Chondrocyte (in vitro differentiated cells): ENCODE measurements at regions not wholly inside any gene's neighbourhood (a gene's known extent, or its start where the extent isn't known, plus 50 kb on each side); places are given as distances from the start of the nearest gene placed in this dataset.
"Not testable (repeated sequence)": the region's sequence is repeated elsewhere in the genome, so short reads cannot be mapped to it uniquely, and the experiment has no call there.

Experiments
- DNase-seq: peaks from one replicate; pipeline ENCODE4 v3.0.0; 2021; ENCODE audit warnings: mixed read lengths, low spot score
- H3K27ac Mint-ChIP-seq: one replicate; pipeline ENCODE4 v1.8.0; 2021; ENCODE audit warnings: mild to moderate bottlenecking, moderate library complexity, mixed read lengths; ENCODE audit not compliant: unreplicated experiment
- H3K27me3 Mint-ChIP-seq: 2 replicates; pipeline ENCODE4 v1.8.0; 2021; ENCODE audit warnings: low read depth, mixed read lengths
- H3K36me3 Mint-ChIP-seq: 2 replicates; pipeline ENCODE4 v1.8.0; 2021; ENCODE audit warnings: low read depth, mixed read lengths
- H3K4me1 Mint-ChIP-seq: 2 replicates; pipeline ENCODE4 v1.8.0; 2021; ENCODE audit warnings: low read depth, mild to moderate bottlenecking, mixed read lengths
- H3K4me3 Mint-ChIP-seq: one replicate; pipeline ENCODE4 v1.8.0; 2021; ENCODE audit warnings: mild to moderate bottlenecking, moderate library complexity, mixed read lengths; ENCODE audit not compliant: unreplicated experiment
- H3K9me3 Mint-ChIP-seq: 2 replicates; pipeline ENCODE4 v1.8.0; 2021; ENCODE audit warnings: low read depth, mixed read lengths
- TF ChIP-seq, protein P1 (sequence below): fragments of 200-600 bp; sonication (generic); IDR thresholded peaks from 2 replicates; pipeline ENCODE4 v1.5.0; 2021; ENCODE audit warnings: antibody characterized with exemption, mild to moderate bottlenecking, moderate library complexity

DNA sequence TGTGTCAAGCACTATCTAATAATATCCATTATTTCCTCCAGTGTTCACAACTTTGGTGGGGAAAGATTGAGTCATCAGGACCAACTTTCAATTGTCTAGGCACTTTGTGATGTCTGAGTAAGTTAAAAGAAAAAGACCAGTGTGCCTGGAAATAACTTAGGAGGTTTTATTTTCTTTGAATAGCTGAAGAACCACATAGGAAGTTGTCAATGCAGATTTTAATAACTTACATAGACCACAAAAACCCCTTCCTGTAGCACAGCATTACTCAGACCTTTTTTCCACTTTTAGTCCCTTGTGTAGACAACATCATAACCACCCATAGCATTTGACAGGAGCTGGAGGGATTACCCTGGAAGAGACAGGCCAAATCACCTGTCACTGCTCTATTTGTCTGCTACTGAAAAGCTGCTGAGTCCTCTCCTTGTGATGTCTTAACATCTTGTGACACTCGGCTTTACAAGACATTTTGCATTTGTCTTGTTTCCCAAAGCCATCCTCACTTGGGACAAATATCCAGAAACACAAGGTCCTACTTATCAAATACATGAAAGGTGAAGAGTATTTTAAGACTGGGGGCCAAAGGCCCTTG, 241.5 kb upstream of the PTER start:
- TF ChIP-seq, protein P1, sequence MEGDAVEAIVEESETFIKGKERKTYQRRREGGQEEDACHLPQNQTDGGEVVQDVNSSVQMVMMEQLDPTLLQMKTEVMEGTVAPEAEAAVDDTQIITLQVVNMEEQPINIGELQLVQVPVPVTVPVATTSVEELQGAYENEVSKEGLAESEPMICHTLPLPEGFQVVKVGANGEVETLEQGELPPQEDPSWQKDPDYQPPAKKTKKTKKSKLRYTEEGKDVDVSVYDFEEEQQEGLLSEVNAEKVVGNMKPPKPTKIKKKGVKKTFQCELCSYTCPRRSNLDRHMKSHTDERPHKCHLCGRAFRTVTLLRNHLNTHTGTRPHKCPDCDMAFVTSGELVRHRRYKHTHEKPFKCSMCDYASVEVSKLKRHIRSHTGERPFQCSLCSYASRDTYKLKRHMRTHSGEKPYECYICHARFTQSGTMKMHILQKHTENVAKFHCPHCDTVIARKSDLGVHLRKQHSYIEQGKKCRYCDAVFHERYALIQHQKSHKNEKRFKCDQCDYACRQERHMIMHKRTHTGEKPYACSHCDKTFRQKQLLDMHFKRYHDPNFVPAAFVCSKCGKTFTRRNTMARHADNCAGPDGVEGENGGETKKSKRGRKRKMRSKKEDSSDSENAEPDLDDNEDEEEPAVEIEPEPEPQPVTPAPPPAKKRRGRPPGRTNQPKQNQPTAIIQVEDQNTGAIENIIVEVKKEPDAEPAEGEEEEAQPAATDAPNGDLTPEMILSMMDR, result no peak
- no peaks in the 10 kb centered on the region for H3K27me3 Mint-ChIP-seq
- H3K9me3 Mint-ChIP-seq, result peaks cover 7% of the 10 kb centered on the region
- H3K4me3 Mint-ChIP-seq, result no peak overlapping the region
- no peak for DNase-seq
- no peak overlapping the region for H3K27ac Mint-ChIP-seq
- no peaks in the 10 kb centered on the region for H3K36me3 Mint-ChIP-seq
- H3K4me1 Mint-ChIP-seq, result no peaks in the 10 kb centered on the region

DNA sequence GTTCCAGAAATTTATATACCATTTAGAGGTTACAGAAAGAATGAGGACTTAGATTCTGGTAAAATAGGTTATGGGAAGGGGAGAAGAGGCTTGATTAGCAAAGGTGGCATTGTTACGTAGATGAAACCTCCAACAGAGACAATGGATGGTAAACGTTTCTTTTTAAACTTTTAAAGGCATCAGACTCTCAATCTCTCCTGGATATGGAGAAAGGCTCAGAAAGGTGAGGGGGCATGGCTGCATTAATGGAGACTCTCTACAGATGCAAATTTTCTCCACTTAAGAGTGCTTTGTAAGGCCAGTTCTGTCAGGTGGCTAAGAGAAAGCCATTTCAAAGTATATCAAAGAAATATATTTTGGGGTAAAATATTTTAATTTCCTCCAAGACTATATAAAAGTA, 240.9 kb upstream of the PTER start:
- DNase-seq, result no peak
- TF ChIP-seq, protein P1, result no peak
- Mint-ChIP-seq H3K4me3 (no peak overlapping the region), H3K27ac (no peak overlapping the region), H3K36me3 (no peaks in the 10 kb centered on the region), H3K27me3 (no peaks in the 10 kb centered on the region), H3K4me1 (no peaks in the 10 kb centered on the region), H3K9me3 (peaks cover 7% of the 10 kb centered on the region)

DNA sequence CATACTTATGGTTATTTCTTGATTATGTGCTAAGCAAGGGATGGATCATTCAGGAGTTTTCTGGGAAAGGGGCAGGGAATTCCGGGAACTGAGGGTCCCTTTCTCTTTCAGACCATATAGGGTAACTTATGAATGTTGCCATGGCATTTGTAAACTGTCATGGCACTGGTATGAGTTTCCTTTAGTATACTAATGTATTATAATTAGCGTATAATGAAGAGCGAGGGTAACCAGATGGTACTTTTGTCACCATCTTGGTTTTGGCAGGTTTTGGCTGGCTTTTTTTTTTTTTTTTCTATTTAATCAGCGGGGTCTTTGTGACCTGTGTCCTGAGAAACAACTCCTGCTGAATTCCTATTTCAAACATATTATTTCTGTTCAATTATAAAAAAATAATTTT, 237.6 kb upstream of the PTER start:
- Mint-ChIP-seq H3K27ac (no peak overlapping the region), H3K27me3 (peaks cover 2% of the 10 kb centered on the region), H3K36me3 (no peaks in the 10 kb centered on the region), H3K4me3 (no peak overlapping the region), H3K4me1 (no peaks in the 10 kb centered on the region), H3K9me3 (peaks cover 7% of the 10 kb centered on the region)
- TF ChIP-seq, protein P1, result no peak
- DNase-seq, result no peak

DNA sequence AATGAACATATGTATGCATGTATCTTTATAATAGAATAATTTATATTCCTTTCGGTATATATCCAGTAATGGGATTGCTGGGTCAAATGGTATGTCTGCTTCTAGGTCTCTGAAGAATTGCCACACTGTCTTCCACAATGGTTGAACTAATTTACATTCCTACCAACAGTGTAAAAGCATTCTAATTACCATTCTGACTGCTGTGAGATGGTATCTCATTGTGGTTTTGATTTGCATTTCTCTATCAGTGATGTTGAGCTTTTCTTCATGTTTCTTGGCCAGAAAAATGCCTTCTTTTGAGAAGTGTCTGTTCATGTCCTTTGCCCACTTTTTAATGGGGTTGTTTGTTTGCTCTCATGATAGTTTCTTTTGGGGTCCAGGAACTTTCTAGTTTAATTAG, 213.2 kb upstream of the PTER start:
- H3K27ac Mint-ChIP-seq, DNase-seq, H3K36me3 Mint-ChIP-seq, H3K4me3 Mint-ChIP-seq, H3K27me3 Mint-ChIP-seq, H3K4me1 Mint-ChIP-seq: not testable (repeated sequence)
- peaks cover 39% of the 10 kb centered on the region for H3K9me3 Mint-ChIP-seq

DNA sequence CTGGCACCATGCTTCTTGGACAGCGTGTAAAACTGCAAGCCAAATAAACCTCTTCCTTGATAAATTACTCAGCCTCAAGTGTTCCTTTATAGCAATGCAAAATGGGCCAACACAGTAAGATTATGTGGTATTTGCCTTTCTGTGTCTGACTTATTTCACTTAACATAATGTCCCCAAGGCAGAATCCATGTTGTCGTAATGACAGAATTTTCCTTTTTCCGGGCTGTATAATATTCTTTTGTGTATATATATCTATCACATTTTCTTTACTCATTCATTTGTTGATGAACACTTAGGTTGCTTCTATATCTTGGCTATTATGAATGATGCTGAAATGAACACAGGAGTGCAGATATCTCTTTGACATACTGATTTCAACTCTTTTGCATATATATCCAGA, 209.1 kb upstream of the PTER start:
- H3K27me3 Mint-ChIP-seq, result no peaks in the 10 kb centered on the region
- no peaks in the 10 kb centered on the region for H3K4me1 Mint-ChIP-seq
- H3K4me3 Mint-ChIP-seq, result no peak overlapping the region
- H3K9me3 Mint-ChIP-seq, result peaks cover 26% of the 10 kb centered on the region
- TF ChIP-seq, protein P1, result no peak
- no peaks in the 10 kb centered on the region for H3K36me3 Mint-ChIP-seq
- no peak for DNase-seq
- no peak overlapping the region for H3K27ac Mint-ChIP-seq

DNA sequence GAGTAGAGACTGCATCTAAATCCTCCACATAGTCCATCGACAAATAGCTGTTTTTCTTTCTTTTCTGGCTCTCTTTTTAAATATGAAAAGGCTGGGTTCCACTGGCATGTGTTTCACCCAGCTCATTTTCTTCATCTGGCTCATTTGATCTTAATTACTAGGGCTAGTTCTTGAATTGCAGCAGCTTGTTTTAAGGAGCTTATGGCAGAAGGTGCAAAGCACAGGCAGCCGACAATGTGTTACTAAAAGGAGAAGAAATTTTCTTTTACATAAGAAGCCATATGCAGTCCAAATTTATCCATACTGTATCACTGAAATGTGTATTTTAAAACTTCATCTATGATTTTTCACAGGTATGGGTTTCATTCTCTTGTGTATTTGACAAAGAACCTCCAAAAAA, 205.6 kb upstream of the PTER start:
- H3K27ac Mint-ChIP-seq, result no peak overlapping the region
- no peak for DNase-seq
- H3K9me3 Mint-ChIP-seq, result peaks cover 9% of the 10 kb centered on the region
- H3K36me3 Mint-ChIP-seq, result no peaks in the 10 kb centered on the region
- H3K27me3 Mint-ChIP-seq, result no peaks in the 10 kb centered on the region
- no peak overlapping the region for H3K4me3 Mint-ChIP-seq
- TF ChIP-seq, protein P1, result no peak
- no peaks in the 10 kb centered on the region for H3K4me1 Mint-ChIP-seq
